ENCODE measurements at regions not wholly inside any gene's neighbourhood (a gene's known extent, or its start where the extent isn't known, plus 50 kb on each side); places are given as distances from the start of the nearest gene placed in this dataset.

DNA sequence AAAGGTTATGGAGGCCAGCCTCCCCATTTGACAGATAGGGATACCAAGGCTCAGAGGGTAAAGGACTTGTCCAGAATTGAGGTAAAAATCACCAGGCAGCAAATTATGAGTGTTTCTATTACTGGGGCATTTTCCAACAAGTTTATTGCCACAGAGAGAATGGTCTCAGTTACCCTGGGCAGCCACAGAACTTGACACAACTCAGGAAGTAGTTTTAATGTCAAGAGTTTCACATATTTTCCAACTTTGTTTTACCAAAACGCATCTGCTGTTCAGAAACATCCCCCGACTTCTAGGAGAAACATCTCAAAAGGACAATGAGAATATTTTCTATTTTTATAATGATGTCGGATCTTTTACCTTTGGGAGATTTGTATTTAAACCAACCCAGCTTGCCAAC, 107.5 kb upstream of the MRPS22 start:
- TF ChIP-seq, protein P1, sequence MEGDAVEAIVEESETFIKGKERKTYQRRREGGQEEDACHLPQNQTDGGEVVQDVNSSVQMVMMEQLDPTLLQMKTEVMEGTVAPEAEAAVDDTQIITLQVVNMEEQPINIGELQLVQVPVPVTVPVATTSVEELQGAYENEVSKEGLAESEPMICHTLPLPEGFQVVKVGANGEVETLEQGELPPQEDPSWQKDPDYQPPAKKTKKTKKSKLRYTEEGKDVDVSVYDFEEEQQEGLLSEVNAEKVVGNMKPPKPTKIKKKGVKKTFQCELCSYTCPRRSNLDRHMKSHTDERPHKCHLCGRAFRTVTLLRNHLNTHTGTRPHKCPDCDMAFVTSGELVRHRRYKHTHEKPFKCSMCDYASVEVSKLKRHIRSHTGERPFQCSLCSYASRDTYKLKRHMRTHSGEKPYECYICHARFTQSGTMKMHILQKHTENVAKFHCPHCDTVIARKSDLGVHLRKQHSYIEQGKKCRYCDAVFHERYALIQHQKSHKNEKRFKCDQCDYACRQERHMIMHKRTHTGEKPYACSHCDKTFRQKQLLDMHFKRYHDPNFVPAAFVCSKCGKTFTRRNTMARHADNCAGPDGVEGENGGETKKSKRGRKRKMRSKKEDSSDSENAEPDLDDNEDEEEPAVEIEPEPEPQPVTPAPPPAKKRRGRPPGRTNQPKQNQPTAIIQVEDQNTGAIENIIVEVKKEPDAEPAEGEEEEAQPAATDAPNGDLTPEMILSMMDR (conservative IDR thresholded peaks at IDR 0.05; ENCODE audit: low read depth, low read length), result no peak
- no peak for TF ChIP-seq EZH2phosphoT487 (IDR thresholded peaks at IDR 0.05; ENCODE audit: borderline replicate concordance, low read length)
- no peak for TF ChIP-seq EZH2 (IDR thresholded peaks at IDR 0.05; ENCODE audit: low read length, unreplicated experiment)
